T-cell (primary cell): ENCODE measurements at regions not wholly inside any gene's neighbourhood (a gene's known extent, or its start where the extent isn't known, plus 50 kb on each side); places are given as distances from the start of the nearest gene placed in this dataset.

Experiments used
- ATAC-seq, 4 experiments: fragments of 200-7000 bp in 3 of 4; fragments of 150-1000 bp in 1 of 4; cut with Tn5 transposase; replicated peaks in 1 of 4; 1 replicate in 3 of 4; 2 replicates in 1 of 4; pipeline ENCODE4 v1.10.0; 2021; ENCODE audit warnings: moderate library complexity in 3 of 4, mild to moderate bottlenecking in 2 of 4, moderate number of reproducible peaks in 1 of 4
- CTCF ChIA-PET, 2 donors: fragments of 300-600 bp; sonication (Branson Sonifier 250); formaldehyde crosslinking; loops; one replicate each; lab custom pipeline; 2022; ENCODE audit warnings: antibody characterized with exemption in 2 of 2; lab: Charles Lee
- POLR2A ChIA-PET, 2 donors: fragments of 300-600 bp; sonication (Branson Sonifier 250); formaldehyde crosslinking; loops; one replicate each; lab custom pipeline; 2022; ENCODE audit warnings: antibody characterized with exemption in 2 of 2; lab: Charles Lee
- DNase-seq, 35 experiments: peaks; one replicate each; pipeline versions ENCODE4 v3.0.0 to v3.0.0-alpha.2; 2013 to 2023
- H3K27ac ChIP-seq: one replicate; pipeline ENCODE4 v1.5.1; 2013; ENCODE audit warnings: low read length
- H3K27me3 ChIP-seq, 2 experiments: replicated peaks in 1 of 2; 1 replicate in 1 of 2; 2 replicates in 1 of 2; pipeline versions ENCODE4 v1.6.1 to v1.7.0; 2013; ENCODE audit warnings: low read length in 1 of 2, mixed read lengths in 1 of 2; ENCODE audit not compliant: control insufficient read depth in 2 of 2, insufficient read depth in 2 of 2; ENCODE audit errors: extremely low read depth in 1 of 2
- H3K36me3 ChIP-seq, 2 donors: 1 replicate in 1 of 2; 2 replicates in 1 of 2; pipeline versions ENCODE4 v1.6.1 to v1.7.0; 2013; ENCODE audit warnings: low read length in 1 of 2; ENCODE audit not compliant: control insufficient read depth in 2 of 2, insufficient read depth in 1 of 2; ENCODE audit errors: extremely low read depth in 1 of 2
- H3K4me1 ChIP-seq, 2 experiments: 1 replicate in 1 of 2; 2 replicates in 1 of 2; pipeline versions ENCODE4 v1.6.1 to v1.7.0; 2013; ENCODE audit warnings: low read length in 2 of 2, mixed read lengths in 1 of 2; ENCODE audit not compliant: insufficient read depth in 2 of 2, control insufficient read depth in 1 of 2; ENCODE audit errors: extremely low read depth in 1 of 2
- H3K4me3 ChIP-seq, 2 donors: 1 replicate in 1 of 2; 2 replicates in 1 of 2; pipeline versions ENCODE4 v1.5.1 to v1.7.0; 2013; ENCODE audit warnings: mild to moderate bottlenecking in 2 of 2, low read length in 1 of 2, moderate library complexity in 1 of 2; ENCODE audit not compliant: control insufficient read depth in 1 of 2; ENCODE audit errors: extremely low read depth in 1 of 2
- H3K9me3 ChIP-seq: 2 replicates; pipeline ENCODE4 v1.7.0; 2013
- H3K27ac Mint-ChIP-seq, 2 donors: one replicate each; pipeline ENCODE4 v1.8.0; 2020 to 2021; ENCODE audit warnings: mild to moderate bottlenecking in 2 of 2, mixed read lengths in 2 of 2
- H3K27me3 Mint-ChIP-seq, 2 donors: one replicate each; pipeline ENCODE4 v1.8.0; 2021 to 2022; ENCODE audit warnings: mixed read lengths in 2 of 2
- H3K36me3 Mint-ChIP-seq: one replicate; pipeline ENCODE4 v1.8.0; 2021; ENCODE audit warnings: mixed read lengths
- H3K4me1 Mint-ChIP-seq, 3 donors: one replicate each; pipeline ENCODE4 v1.8.0; 2020 to 2022; ENCODE audit warnings: mixed read lengths in 3 of 3, mild to moderate bottlenecking in 1 of 3
- H3K4me3 Mint-ChIP-seq, 3 donors: one replicate each; pipeline ENCODE4 v1.8.0; 2020 to 2022; ENCODE audit warnings: mild to moderate bottlenecking in 3 of 3, mixed read lengths in 3 of 3, moderate library complexity in 3 of 3
- H3K9me3 Mint-ChIP-seq, 3 donors: one replicate each; pipeline ENCODE4 v1.8.0; 2020 to 2022; ENCODE audit warnings: mixed read lengths in 3 of 3
- WGBS: methylation state at CpG from one replicate; pipeline ENCODE4 v1.1.5; 2013; ENCODE audit warnings: missing lambda C conversion rate; ENCODE audit not compliant: insufficient coverage; 5-methylcytosine and 5-hydroxymethylcytosine counted together

DNA sequence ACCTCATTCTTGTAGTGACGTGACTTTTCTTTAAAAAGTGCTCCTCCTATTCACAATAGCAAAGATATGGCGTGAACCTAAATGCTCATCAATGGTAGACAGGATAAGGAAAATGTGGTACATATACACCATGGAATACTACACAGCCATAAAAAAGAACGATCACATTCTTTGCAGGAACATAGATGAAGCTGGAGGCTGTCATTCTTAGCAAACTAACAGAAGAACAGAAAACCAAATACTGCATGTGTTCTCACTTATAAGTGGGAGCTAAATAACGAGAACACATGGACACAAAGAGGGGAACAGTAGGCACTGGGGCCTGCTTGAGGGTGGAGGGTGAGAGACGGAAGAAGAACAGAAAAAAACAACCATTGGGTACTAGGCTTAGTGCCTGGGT is 59.9 kb upstream of the FGFR2 start:
- no CpG with 5 or more reads among the region's 5 CpGs for WGBS
- H3K9me3 ChIP-seq, result no peaks in the 10 kb centered on the region
- H3K27me3 ChIP-seq, result peaks cover 0 to 9% of the 10 kb centered on the region in 2 experiments
- H3K4me3 ChIP-seq, result no peak overlapping the region
- no peaks in the 10 kb centered on the region for H3K4me1 Mint-ChIP-seq
- DNase-seq (no peak), ATAC-seq (no peak)
- CTCF ChIA-PET, result no interaction called here
- peaks cover 0 to 5% (median 4%) of the 10 kb centered on the region in 3 donors for H3K9me3 Mint-ChIP-seq
- no peaks in the 10 kb centered on the region for H3K4me1 ChIP-seq
- H3K27ac ChIP-seq, result no peak overlapping the region
- H3K27me3 Mint-ChIP-seq, result peaks cover under 1 to 2% of the 10 kb centered on the region in 2 donors
- POLR2A ChIA-PET, result no interaction called here
- no peak overlapping the region for H3K27ac Mint-ChIP-seq
- H3K4me3 Mint-ChIP-seq, result no peak overlapping the region
- H3K36me3 Mint-ChIP-seq, result no peaks in the 10 kb centered on the region
- no peaks in the 10 kb centered on the region for H3K36me3 ChIP-seq

DNA sequence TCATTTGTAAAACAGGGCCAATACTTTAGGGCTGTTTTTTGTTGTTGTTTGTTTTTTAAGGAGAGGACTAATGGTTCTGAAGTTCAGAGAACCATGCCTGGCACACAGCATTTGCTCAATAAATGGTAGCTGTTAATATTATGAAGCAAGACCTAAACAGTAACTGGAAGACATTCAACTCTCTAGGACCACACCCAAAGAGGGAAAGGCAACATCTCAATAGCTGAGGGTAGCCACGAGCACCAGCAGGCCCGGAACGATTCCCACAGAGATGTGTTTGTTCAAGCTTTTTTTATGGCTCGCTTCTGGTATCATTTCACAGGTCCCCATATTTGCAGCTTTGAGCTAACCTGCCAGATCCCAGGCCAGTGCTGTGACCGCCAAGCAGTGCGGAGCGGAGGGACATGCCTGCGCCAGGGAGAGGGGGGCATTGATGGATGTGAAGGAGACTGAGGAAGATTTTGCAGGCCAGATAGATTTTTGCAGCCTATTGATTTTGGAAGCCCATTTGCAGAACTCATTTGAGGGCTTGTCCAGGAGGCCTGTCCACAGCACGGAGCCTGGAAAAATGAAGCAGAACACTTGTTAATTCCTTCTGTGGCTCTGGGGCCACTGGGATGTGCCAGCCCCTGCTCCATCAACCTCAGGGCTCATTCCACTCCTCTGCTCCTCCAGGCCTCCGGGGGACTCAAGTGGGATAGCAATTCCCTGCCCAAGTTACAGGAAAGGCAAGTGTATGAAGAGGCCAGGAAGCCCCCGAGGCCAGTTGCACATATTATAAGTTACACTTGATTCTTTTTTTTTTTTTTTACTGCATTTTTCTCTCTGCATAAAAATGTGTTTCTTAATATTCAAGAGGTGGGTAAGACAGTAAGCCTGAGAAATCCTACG is 57.3 kb upstream of the FGFR2 start:
- H3K4me1 Mint-ChIP-seq, result no peaks in the 10 kb centered on the region
- H3K27me3 ChIP-seq, result peaks cover 0 to 4% of the 10 kb centered on the region in 2 experiments
- no peaks in the 10 kb centered on the region for H3K36me3 Mint-ChIP-seq
- H3K36me3 ChIP-seq, result no peaks in the 10 kb centered on the region
- H3K9me3 Mint-ChIP-seq, result peaks cover 0 to 9% (median 4%) of the 10 kb centered on the region in 3 donors
- POLR2A ChIA-PET, result no interaction called here
- WGBS, result 88% methylated on average over 8 of the region's 12 CpGs
- no peak overlapping the region for H3K27ac Mint-ChIP-seq
- no peak for DNase-seq
- H3K9me3 ChIP-seq, result no peaks in the 10 kb centered on the region
- H3K27ac ChIP-seq, result no peak overlapping the region
- H3K4me1 ChIP-seq, result no peaks in the 10 kb centered on the region
- CTCF ChIA-PET, result no interaction called here
- peaks cover 0 to 4% of the 10 kb centered on the region in 2 donors for H3K27me3 Mint-ChIP-seq
- no peak overlapping the region for H3K4me3 ChIP-seq
- no peak overlapping the region for H3K4me3 Mint-ChIP-seq
- no peak for ATAC-seq

DNA sequence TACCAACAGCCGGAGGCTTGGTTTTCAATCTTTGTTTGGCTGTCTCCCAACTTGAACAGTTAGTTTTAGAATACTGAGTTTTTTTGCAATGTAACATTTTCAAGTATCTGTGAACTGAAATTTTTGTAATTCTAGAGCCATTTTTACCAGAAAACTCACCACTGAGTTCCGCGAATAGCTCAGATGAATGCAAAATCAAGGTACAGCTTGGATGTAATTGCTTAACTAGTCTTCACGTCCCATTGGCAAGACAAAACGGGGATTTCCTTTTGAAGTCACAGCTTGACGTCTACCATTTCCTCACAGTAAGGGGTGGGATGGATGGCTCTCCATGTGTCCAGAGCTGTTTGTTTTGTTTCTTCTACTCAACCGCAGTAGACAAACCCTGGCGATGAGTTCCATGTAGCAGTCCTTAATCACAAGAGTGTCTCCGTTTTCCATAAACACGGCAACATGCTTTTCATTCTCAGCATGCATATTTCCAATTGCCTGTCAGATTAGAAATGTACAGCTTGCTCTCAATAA is 55.8 kb upstream of the FGFR2 start:
- no peaks in the 10 kb centered on the region for H3K4me1 Mint-ChIP-seq
- no peaks in the 10 kb centered on the region for H3K9me3 ChIP-seq
- H3K27me3 Mint-ChIP-seq, result peaks cover 4 to 9% of the 10 kb centered on the region in 2 donors
- no peak overlapping the region for H3K4me3 ChIP-seq
- H3K36me3 Mint-ChIP-seq, result no peaks in the 10 kb centered on the region
- POLR2A ChIA-PET, result no interaction called here
- ATAC-seq, result no peak
- DNase-seq, result no peak
- H3K27ac Mint-ChIP-seq, result no peak overlapping the region
- H3K9me3 Mint-ChIP-seq, result peaks cover 0 to 9% (median 4%) of the 10 kb centered on the region in 3 donors
- H3K27me3 ChIP-seq, result peaks cover 0 to 8% of the 10 kb centered on the region in 2 experiments
- no peaks in the 10 kb centered on the region for H3K4me1 ChIP-seq
- no peak overlapping the region for H3K4me3 Mint-ChIP-seq
- WGBS, result 100% methylated on average over 4 of the region's 10 CpGs
- H3K36me3 ChIP-seq, result no peaks in the 10 kb centered on the region
- H3K27ac ChIP-seq, result no peak overlapping the region
- CTCF ChIA-PET, result no interaction called here

DNA sequence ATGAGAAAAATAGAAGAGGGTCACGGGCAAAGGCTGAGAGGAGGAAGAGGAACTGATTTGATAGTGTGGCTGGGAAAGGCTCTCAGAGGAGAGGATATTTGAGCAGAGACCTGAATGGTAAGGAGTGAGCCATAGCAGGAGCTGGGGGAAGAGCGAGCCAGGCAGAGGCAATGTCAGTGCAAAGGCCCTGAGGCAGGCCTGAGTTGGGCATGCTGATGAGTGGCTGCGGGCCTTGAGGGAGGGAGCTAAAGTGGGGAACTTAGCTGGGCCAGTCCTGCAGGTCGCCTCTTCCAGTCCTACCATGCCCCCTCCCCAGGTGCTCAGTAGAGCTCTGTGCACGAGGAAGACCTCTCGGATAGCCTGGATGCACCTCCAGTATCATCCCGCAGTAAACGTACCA is 55.4 kb upstream of the FGFR2 start:
- H3K4me1 ChIP-seq, result no peaks in the 10 kb centered on the region
- H3K36me3 Mint-ChIP-seq, result no peaks in the 10 kb centered on the region
- WGBS, result 77% methylated on average over 5 of the region's 8 CpGs
- ChIA-PET CTCF (no interaction called here), POLR2A (no interaction called here)
- H3K4me3 Mint-ChIP-seq, result no peak overlapping the region
- DNase-seq, result no peak
- no peak overlapping the region for H3K27ac Mint-ChIP-seq
- H3K9me3 Mint-ChIP-seq, result peaks cover 0 to 9% (median 4%) of the 10 kb centered on the region in 3 donors
- no peak overlapping the region for H3K4me3 ChIP-seq
- no peaks in the 10 kb centered on the region for H3K9me3 ChIP-seq
- no peaks in the 10 kb centered on the region for H3K4me1 Mint-ChIP-seq
- H3K27ac ChIP-seq, result no peak overlapping the region
- H3K27me3 Mint-ChIP-seq, result peaks cover 7 to 11% of the 10 kb centered on the region in 2 donors
- no peak for ATAC-seq
- no peaks in the 10 kb centered on the region for H3K36me3 ChIP-seq
- peaks cover 0 to 8% of the 10 kb centered on the region in 2 experiments for H3K27me3 ChIP-seq

DNA sequence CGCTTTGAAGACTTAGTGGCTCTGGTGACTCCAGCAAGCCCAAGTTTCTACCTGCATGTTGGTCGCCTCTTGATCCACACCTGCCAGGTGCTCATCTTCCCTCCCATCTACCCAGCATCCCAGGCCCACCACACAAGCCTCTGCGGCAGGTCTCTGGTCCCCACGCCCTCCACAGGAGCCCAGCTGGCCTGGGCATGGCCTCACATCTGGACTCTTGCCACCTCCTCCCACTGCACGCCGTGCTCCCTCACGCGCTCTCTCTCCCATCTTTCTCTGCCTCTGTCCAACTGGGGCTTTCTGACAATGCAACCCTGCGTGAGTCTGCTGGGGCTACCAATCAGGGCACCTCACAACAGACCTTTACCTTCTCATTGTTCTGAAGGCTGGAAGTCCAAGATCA is 50.2 kb upstream of the FGFR2 start:
- no peaks in the 10 kb centered on the region for H3K4me1 ChIP-seq
- ChIA-PET CTCF (no interaction called here), POLR2A (no interaction called here)
- Mint-ChIP-seq H3K4me1 (no peaks in the 10 kb centered on the region), H3K4me3 (no peak overlapping the region), H3K27ac (no peak overlapping the region), H3K27me3 (peaks cover 12 to 19% of the 10 kb centered on the region in 2 donors), H3K9me3 (peaks cover 0 to 7% (median 2%) of the 10 kb centered on the region in 3 donors), H3K36me3 (no peaks in the 10 kb centered on the region)
- no peak overlapping the region for H3K27ac ChIP-seq
- H3K27me3 ChIP-seq, result peaks cover 0 to 30% of the 10 kb centered on the region in 2 experiments
- no peaks in the 10 kb centered on the region for H3K9me3 ChIP-seq
- ATAC-seq (no peak), DNase-seq (no peak)
- H3K4me3 ChIP-seq, result no peak overlapping the region
- 83% methylated on average over 7 of the region's 9 CpGs for WGBS
- H3K36me3 ChIP-seq, result no peaks in the 10 kb centered on the region

DNA sequence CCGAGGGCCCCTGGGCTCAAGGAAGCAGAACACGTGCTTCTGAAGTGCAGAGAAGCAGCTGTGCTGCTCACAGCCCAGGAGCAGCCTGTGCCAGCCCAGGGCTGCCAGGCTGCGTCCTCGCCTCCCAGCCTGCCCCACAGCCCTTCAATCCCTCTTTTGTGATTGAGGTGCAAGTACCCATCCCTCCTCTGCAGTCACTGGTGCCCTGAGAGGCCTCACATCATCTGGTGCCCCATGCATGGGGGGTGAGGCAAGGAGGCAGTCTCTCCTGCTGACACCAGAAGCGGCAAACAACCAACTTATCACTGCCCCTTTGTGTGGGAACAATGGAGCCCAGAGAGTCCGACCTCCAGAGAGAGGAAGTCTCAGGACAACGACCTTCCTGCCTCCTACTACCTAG is 49.8 kb upstream of the FGFR2 start:
- H3K27me3 Mint-ChIP-seq, result peaks cover 12 to 19% of the 10 kb centered on the region in 2 donors
- H3K4me1 Mint-ChIP-seq, result no peaks in the 10 kb centered on the region
- CTCF ChIA-PET, result no interaction called here
- ATAC-seq (no peak), DNase-seq (no peak)
- no peak overlapping the region for H3K4me3 Mint-ChIP-seq
- H3K36me3 Mint-ChIP-seq, result no peaks in the 10 kb centered on the region
- Histone ChIP-seq H3K27me3 (peaks cover 0 to 30% of the 10 kb centered on the region in 2 experiments), H3K36me3 (no peaks in the 10 kb centered on the region), H3K4me3 (no peak overlapping the region), H3K9me3 (no peaks in the 10 kb centered on the region), H3K4me1 (no peaks in the 10 kb centered on the region), H3K27ac (no peak overlapping the region)
- POLR2A ChIA-PET, result no interaction called here
- no peak overlapping the region for H3K27ac Mint-ChIP-seq
- peaks cover 0 to 4% (median 0%) of the 10 kb centered on the region in 3 donors for H3K9me3 Mint-ChIP-seq
- WGBS, result 31% methylated on average over 2 of the region's 7 CpGs
